ENCODE measurements at regions not wholly inside any gene's neighbourhood (a gene's known extent, or its start where the extent isn't known, plus 50 kb on each side); places are given as distances from the start of the nearest gene placed in this dataset.
A peak's percentile ranks its signal among the peaks of the same experiment; 100 is the strongest.

- intact Hi-C loops (cut with DNase I), result no loop called here
- Histone ChIP-seq H3K9me3 (no peaks in the 10 kb centered on the region), H3K27me3 (replicated peaks; ENCODE audit: insufficient read depth) (no peaks in the 10 kb centered on the region), H3K36me3 (no peaks in the 10 kb centered on the region), H3K4me1 (replicated peaks) (no peaks in the 10 kb centered on the region), H3K27ac (no peak overlapping the region), H3K4me3 (no peak overlapping the region)
- no peak for DNase-seq (ENCODE audit: low spot score)
- TF ChIP-seq CTCF (IDR thresholded peaks at IDR 0.05), result no peak
- no peak for TF ChIP-seq POLR2A (IDR thresholded peaks at IDR 0.05)
- no peak for TF ChIP-seq POLR2AphosphoS5 (IDR thresholded peaks at IDR 0.05)
These were observed 53.8 kb upstream of the SPPL2A start for GRCh38 chr15:50819344-50819743.

GRCh38 chr15:50815958-50816590 is 50.6 kb upstream of the SPPL2A start:
- intact Hi-C loops (cut with DNase I), result no loop called here
- H3K36me3 ChIP-seq, result no peaks in the 10 kb centered on the region
- WGBS, result 51% methylated on average over 5 of the region's 5 CpGs
- no peak overlapping the region for H3K27ac ChIP-seq
- H3K4me1 ChIP-seq (replicated peaks), result no peaks in the 10 kb centered on the region
- no peak overlapping the region for H3K4me3 ChIP-seq
- H3K27me3 ChIP-seq (replicated peaks; ENCODE audit: insufficient read depth), result no peaks in the 10 kb centered on the region
- TF ChIP-seq POLR2AphosphoS5 (IDR thresholded peaks at IDR 0.05), result peak; percentile 22
- no peak for TF ChIP-seq CTCF (IDR thresholded peaks at IDR 0.05)
- no peak for TF ChIP-seq POLR2A (IDR thresholded peaks at IDR 0.05)
- DNase-seq (ENCODE audit: low spot score), result no peak
- no peaks in the 10 kb centered on the region for H3K9me3 ChIP-seq

Data from prostate gland (tissue), 2 donors.